ENCODE measurements at regions not wholly inside any gene's neighbourhood (a gene's known extent, or its start where the extent isn't known, plus 50 kb on each side); places are given as distances from the start of the nearest gene placed in this dataset.

GRCh38 chr4:187777954-187778353, 217.6 kb upstream of the ZFP42 start:
- DNase-seq (ENCODE audit: low read depth) = no peak
- H3K4me3 ChIP-seq (ENCODE audit: low read depth, low read length) = no peak overlapping the region
- no peaks in the 10 kb centered on the region for H3K27me3 ChIP-seq (ENCODE audit: control insufficient read depth, insufficient read depth, low read length)
- CTCF ChIA-PET = interaction anchor here (0.6 kb wide), 1 partner anchor 605 kb away, joined by 3 read pairs; no protein-coding TSS in a partner anchor
- no peaks in the 10 kb centered on the region for H3K36me3 ChIP-seq (ENCODE audit: control insufficient read depth, insufficient read depth, low read length)
- TF ChIP-seq CTCF (IDR thresholded peaks at IDR 0.05; ENCODE audit: insufficient read depth, low read depth, low read length) = no peak
- POLR2A ChIA-PET = no interaction called here

GRCh38 chr4:187780070-187780469, 215.5 kb upstream of the ZFP42 start:
- TF ChIP-seq CTCF (IDR thresholded peaks at IDR 0.05; ENCODE audit: insufficient read depth, low read depth, low read length) = no peak
- DNase-seq (ENCODE audit: low read depth) = no peak
- H3K27me3 ChIP-seq (ENCODE audit: control insufficient read depth, insufficient read depth, low read length) = no peaks in the 10 kb centered on the region
- CTCF ChIA-PET = interaction anchor here (1.2 kb wide), 1 partner anchor 10 kb away, joined by 3 read pairs; no protein-coding TSS in a partner anchor
- H3K36me3 ChIP-seq (ENCODE audit: control insufficient read depth, insufficient read depth, low read length) = no peaks in the 10 kb centered on the region
- POLR2A ChIA-PET = no interaction called here
- H3K4me3 ChIP-seq (ENCODE audit: low read depth, low read length) = no peak overlapping the region

GRCh38 chr4:187782286-187782824, 213.2 kb upstream of the ZFP42 start:
- H3K36me3 ChIP-seq (ENCODE audit: control insufficient read depth, insufficient read depth, low read length) = no peaks in the 10 kb centered on the region
- DNase-seq (ENCODE audit: low read depth) = no peak
- ChIA-PET POLR2A (no interaction called here), CTCF (no interaction called here)
- H3K27me3 ChIP-seq (ENCODE audit: control insufficient read depth, insufficient read depth, low read length) = no peaks in the 10 kb centered on the region
- no peak for TF ChIP-seq CTCF (IDR thresholded peaks at IDR 0.05; ENCODE audit: insufficient read depth, low read depth, low read length)
- no peak overlapping the region for H3K4me3 ChIP-seq (ENCODE audit: low read depth, low read length)

- CTCF ChIA-PET = no interaction called here
- H3K36me3 ChIP-seq (ENCODE audit: control insufficient read depth, insufficient read depth, low read length) = no peaks in the 10 kb centered on the region
- no peaks in the 10 kb centered on the region for H3K27me3 ChIP-seq (ENCODE audit: control insufficient read depth, insufficient read depth, low read length)
- POLR2A ChIA-PET = no interaction called here
- TF ChIP-seq CTCF (IDR thresholded peaks at IDR 0.05; ENCODE audit: insufficient read depth, low read depth, low read length) = no peak
- no peak overlapping the region for H3K4me3 ChIP-seq (ENCODE audit: low read depth, low read length)
- DNase-seq (ENCODE audit: low read depth) = no peak
Observed at GRCh38 chr4:187786190-187786589, 209.4 kb upstream of the ZFP42 start.

GRCh38 chr4:187789078-187789477, 206.5 kb upstream of the ZFP42 start:
- no peak for TF ChIP-seq CTCF (IDR thresholded peaks at IDR 0.05; ENCODE audit: insufficient read depth, low read depth, low read length)
- no peak for DNase-seq (ENCODE audit: low read depth)
- H3K4me3 ChIP-seq (ENCODE audit: low read depth, low read length) = no peak overlapping the region
- ChIA-PET CTCF (no interaction called here), POLR2A (no interaction called here)
- no peaks in the 10 kb centered on the region for H3K27me3 ChIP-seq (ENCODE audit: control insufficient read depth, insufficient read depth, low read length)
- no peaks in the 10 kb centered on the region for H3K36me3 ChIP-seq (ENCODE audit: control insufficient read depth, insufficient read depth, low read length)

Measured in BJ (cell line).